ENCODE measurements at regions not wholly inside any gene's neighbourhood (a gene's known extent, or its start where the extent isn't known, plus 50 kb on each side); places are given as distances from the start of the nearest gene placed in this dataset.
A peak's percentile ranks its signal among the peaks of the same experiment; 100 is the strongest.
"Not testable (repeated sequence)": the region's sequence is repeated elsewhere in the genome, so short reads cannot be mapped to it uniquely, and the experiment has no call there.

DNA sequence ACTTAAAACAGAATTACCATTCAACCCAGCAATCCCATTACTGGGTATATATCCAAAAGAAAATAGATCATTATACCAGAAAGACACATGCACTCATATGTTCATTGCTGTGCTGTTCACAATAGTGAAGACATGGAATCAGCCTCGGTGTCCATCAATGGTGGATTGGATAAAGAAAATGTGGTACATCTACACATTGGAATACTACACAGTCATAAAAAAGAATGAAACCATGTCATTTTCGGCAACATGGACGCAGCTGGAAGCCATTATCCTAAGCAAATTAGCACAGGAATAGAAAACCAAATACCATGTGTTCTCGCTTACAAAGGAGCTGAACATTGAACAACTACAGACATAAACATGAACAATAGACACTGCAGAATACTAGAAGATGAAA is 244.8 kb upstream of the PROX1 start:
- no peak for DNase-seq

DNA sequence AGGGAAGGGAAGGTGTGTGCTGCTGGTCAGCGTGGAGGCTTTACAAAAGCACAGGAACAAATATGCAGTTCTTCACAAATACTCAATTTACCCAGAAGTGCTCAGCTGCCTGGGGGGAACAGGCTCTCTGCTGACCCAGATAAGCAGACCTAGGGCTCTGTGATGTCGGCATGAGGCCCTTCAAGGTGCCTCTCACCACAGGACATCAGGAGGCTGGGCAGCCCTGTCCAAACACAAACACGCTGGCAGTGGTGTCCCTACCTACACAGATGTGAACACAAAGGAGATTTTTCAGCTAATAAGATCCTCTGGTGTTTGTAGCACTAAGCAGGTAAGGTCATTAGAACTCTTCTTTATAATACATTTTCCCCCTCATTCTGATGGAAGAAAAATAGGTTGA is 243.0 kb upstream of the PROX1 start:
- no peak for DNase-seq

DNA sequence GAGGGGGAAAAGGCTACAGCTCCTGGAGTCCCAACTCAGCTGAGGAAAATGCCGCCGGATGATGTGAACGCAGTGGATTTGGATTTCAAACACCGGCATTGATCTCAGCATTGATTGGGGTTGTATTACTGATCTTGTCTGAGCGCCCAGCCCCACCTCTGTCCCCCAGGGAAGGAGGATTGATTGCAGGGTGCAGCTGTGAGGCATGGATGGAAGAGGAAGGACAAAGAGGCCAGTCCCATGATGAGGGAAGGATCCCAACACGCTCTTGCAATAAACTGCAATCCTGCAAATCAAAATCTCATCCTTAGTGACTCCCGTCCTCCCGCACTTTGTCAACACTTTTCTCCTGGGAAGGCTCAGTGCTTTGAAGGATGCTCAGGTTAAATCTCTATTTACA is 242.3 kb upstream of the PROX1 start:
- no peak for DNase-seq

DNA sequence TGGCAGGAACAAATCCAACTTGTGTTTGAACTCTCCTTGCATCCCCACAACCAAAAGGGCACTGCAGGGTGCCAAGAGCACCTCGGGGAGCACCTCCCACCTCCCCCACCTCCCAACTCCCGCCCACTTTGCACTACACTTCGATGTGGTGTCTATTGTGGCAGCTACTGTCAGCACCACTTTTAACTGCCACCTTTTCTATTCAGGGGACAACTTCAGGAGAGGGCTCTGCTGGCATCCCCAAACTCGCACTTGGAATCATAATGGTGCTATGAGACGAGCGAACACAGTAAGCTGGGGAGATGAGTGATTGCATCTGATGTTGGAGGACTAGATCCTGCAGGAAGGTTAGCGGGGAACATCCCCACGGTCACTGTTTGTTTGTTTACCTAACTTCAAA is 238.2 kb upstream of the PROX1 start:
- no peak for DNase-seq

DNA sequence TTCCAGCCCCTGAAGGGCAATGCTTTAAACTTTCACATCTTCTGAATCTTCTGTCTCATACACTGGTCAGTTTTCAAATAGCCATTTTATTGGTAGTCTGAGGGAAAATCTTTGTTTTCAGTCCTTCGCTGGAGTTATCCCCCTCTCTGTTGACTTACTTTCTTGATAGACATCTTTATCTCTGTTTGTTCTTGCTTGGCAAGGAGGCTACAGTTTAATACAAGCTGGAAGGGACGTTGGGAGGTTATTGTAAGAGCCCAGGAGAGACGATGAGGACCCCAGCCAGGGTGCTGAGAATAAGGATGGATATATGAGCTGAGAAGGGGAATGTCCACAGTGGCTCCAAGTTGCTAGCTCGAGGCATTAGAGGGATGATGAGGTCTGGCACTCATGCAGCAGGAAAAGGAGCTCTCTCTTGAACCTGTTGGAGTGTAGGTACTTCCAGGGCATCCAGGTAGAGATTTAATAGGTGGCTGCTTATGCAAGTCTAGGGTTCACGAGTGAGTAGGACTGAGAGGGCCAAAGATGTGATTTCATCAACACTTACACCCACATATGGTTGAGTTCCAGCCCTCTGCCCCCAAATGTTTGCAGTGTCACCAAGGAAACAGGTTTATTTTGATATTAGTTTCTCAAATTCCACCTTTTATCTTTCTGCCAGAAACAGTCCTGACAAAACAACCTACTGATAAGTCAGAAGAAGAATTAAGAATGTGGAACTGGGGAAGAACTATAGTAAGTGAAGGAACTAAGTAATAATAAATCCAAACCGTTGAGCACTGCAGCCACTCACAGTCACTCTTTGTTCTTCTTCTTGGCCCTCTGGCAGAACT is 237.3 kb upstream of the PROX1 start:
- DNase-seq = no peak

DNA sequence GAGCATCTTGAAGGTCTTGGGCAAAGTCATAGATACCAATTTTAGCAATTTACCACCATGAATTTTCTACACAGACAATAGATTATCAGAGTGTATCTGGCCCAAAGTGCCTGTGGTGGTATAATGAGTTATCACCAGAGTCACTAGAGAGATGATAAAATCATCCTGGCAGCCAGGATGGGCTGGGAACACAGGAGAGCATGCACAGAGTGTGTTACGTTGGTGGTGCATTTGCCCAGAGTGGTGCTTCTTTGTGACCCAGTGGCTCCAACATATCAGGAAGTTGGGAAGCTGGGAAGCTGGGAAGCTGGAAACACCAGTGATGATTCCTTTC is 236.7 kb upstream of the PROX1 start:
- no peak for DNase-seq

DNA sequence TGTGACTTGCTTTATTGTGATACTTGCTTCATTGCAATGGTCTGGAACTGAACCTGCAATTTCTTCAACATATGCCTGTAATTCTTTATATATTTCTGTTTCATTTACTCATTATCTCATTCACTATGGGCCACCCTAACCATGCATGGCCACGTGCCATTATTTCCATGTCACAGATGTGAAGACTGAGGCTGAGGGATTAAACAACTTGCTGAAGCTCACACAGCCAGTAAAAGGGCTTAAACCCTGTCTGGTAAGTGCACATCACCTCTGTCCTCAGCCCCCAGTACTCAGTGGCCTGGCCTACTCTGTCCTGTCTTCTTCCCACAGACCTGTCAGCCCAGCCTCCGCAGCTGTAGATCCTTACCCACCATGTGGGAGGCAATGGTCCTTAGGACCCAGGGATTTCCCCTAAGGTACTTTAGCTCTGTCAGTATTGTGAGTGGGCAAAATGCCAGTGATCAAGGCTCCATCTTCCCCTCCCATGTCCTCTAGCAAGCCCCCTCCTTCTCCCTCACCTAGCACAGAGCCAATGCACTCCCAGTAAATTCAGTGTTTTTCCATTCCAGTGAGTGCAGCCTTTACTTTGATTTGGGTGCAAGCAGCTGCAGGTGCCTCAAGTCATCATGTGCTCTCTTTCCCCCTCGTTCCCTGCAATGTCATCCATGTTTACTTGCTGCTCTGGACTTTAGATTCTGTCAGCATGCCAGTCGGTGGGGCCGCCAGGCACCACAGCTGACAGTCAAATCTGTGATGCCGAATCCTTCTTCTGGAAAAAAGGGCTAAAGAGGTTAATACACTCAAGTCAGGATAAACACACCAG is 228.2 kb upstream of the PROX1 start:
- peak; percentile 75 for DNase-seq

DNA sequence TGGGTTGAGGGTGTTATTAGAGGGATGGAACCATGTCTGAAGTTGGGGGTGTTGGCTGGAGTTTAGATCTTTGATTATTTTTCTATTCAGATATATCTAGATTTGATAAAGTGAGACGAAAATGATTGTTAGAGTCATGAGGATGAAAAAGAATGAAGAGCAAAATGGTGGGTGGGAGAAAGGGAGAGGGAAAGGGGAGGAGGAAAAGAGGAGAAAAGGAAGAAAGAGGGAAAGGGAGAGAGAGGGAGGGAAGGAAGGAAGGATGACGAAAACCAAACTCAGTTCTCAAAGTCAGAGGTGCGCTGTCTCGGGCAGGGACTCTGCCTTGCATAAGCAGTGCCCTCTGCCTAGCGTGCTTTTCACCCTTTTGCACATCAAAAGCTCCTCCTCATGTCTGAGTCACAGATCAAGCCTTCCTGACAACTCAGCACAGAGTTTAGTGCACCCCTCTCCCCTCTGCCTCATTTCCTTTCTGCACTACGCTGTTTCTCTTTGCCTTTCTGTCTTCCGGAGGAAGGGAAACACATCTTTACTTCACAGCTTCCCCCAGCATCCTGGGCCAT is 225.8 kb upstream of the PROX1 start:
- no peak for DNase-seq

DNA sequence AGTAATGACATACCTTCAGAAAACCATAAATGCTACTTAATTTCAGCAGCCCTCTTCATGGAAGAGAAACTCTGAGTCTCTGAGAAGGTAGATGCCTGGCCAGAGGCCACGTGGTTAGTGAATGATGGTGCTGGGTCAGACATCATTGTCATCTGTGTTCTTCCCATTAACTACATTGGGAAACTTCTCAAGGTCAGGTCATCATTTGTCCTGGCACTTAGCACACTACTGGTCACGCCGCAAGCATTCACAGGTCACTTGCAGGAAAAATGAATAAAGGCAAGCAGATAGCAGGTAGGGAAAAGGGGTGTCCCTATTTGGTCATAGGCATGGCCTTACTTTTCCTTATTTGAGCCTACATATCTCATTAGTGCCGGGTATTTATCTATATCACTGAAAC is 220.1 kb upstream of the PROX1 start:
- DNase-seq = no peak

DNA sequence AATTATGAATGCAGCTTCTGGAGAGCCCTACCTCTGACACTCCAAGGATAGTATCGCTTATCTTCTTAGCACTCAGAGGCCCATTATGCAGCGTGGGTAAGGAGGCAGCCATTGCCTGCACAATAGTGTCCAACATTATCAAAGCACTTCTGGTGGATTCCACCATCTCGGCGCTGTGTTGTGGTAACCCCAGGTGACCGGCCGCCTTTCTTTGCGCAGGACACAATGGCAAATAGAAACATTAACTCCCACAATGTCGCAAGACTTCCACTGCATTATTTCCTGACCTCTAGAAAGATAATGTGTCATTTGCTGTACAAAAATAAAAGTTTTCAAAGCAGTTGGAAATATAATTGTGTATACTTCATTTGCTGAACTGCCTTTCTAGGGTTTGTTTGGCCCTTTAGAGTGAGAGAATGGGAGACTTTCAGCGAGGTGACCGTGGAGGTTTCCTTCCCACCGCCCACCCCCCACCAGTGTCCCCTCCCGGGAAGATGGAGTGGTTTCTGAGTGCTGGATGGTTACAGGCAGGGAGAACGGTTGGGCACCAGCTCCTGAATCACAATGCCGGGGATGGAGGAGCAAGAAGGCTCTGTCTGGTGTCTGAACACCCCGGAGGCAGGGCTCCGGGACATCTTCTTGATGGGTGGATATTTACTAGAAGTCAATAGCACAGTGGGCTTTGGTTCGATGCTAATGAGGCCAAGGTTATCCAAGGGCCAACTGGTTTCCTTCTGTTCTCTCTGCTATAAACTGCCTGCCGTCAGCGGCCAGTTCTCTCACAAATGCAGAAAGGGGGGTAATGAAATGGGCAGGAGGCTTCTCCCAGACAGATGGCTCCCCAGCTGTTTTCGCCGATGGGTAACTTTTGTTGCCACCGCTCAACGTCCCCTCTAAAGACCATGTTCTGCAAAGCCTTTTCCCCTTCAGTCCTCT is 215.4 kb upstream of the PROX1 start:
- no peak for DNase-seq

DNA sequence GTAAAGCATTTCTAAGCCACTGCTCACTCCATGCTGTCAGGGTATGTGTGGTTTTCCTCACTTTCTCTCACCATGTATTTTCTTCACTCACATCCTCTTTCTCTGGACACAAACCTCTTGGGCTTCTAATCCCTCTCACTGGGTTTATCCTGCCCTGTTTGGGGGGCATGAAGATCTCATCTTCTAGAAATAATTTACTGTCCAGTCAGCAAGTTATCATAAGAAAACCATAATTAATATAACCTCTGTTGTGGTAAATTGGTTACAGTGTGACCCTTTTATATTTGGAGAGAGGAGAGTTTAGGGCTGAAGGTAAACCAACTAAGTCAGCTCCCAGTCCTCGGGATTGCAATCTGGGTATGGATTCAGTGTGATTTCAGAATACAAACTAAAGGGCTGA is 213.8 kb upstream of the PROX1 start:
- DNase-seq = no peak

DNA sequence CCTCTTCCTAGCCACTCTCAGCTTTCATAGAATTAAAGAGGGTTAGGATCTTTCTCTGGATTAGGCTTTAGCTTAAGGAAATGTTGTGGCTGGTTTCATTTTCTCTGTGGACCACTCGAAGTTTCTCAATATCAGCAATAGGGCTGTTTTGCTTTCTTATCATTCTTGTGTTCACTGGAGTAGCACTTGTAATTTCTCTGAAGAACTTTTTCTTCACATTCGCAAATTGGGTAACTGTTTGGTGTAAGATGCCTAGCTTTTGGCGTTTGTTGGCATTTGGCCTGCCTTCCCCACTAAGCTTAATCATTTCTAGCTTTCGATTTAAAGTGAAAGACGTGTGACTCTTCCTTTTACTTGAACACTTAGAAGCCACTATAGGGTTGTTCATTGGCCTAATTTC is 210.8 kb upstream of the PROX1 start:
- no peak for DNase-seq

DNA sequence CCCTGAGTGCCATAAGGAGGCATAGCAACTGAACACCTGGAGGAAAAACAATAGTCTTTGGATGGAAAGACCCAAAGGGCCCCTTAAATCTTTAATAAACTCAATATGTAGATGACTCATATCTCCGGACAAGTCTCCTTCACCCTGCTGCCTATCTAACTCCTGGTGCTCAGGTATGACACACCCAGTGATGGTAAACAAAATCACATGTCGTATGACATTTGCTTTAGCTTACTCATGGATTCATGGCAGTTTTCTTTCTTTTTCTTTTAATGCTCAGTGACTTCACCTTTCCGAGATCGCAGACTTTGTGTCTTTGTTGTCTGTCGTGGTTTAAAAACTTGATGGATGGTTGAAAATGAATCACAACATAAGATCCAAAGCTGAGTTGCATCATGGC is 208.5 kb upstream of the PROX1 start:
- DNase-seq = peak; percentile 39

DNA sequence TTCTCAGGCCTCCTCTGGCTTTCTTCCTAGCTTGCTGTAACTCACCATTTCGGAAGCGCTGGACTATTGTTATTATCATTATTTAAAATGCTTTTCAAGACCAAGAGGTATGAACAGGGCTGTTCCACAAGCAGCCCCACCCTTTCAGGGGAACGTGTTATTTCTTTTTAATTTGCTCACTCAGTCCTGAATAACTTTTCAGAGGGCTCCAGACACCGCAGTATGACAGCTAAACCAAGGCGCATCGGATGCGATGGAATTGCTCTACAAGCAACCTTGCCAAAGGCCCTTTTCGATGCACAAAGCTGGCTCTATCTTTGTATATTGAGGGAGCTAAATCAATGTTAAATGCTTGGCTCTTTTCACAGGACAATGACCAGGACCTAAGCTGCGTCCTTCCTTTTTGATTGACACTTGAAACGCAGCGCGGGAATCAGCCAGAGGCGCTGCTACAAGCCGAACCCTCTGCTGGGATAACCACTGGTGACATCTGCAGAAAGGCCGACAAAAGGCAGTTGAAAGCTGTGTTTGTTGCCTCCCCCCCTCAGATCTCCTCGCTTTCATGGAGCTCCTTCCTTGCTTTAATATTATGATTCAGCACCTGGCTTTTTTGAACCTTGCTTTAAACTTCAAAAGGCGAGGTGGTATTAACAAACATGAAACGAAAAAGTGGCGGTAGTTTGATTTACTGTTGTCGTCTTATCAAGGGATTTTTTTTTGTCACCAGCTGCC is 204.7 kb upstream of the PROX1 start:
- no peak for DNase-seq

DNA sequence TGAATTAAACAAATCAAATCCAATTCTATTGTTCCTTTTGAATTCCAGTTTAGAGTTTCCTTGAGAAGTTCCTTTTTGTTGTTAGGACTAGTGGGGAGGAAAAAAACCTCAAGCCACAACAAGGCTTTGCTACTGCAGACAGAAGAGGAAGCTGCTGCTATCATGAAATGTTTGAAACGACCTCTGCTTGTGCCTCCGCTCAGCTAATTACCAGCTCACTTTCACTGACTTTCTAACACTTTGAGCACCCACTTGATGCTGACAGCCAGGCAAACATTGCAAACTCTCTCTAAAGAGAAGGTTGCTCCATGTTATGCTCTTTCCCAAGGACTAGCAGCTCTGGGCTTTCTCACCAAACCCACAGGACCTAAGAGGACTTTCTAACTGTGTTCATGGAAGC is 203.9 kb upstream of the PROX1 start:
- peak; percentile 39 for DNase-seq

DNA sequence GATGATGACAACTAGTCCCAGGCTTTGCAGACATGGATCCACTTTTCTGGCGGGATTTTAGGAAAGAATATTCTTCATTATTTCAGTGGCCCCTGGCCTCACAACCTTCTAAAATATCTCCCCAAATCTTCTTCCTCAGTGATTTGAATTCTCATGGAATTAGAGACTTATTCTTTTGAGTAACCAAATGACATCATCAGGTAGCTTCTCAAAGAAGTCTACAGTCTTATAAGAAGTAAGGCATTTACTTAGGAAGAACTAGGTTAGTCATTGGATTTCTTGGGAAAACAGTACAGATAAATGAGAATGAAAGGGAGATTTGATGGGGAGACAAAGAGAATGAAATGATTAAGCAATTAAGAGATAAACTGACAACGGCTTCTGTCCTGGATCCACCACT is 201.1 kb upstream of the PROX1 start:
- no peak for DNase-seq

DNA sequence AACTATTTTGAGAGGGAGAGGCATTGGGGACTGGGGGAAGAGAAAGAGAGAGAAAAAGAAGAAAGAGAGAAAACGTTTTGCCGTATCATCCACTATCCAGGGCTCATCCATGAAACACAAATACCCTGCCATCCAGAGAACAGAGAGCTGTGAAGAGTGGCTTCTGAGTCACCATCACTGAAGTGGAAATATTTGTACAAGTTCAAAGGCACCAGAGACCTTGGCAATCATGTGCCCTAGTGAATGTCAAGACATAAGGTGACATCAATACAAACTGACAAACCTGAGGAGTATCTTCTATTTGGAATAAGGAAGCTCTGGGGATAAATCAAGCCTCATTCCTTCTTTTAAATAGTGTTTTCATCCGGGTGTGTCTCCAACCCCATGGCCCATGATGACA is 197.2 kb upstream of the PROX1 start:
- DNase-seq = no peak

DNA sequence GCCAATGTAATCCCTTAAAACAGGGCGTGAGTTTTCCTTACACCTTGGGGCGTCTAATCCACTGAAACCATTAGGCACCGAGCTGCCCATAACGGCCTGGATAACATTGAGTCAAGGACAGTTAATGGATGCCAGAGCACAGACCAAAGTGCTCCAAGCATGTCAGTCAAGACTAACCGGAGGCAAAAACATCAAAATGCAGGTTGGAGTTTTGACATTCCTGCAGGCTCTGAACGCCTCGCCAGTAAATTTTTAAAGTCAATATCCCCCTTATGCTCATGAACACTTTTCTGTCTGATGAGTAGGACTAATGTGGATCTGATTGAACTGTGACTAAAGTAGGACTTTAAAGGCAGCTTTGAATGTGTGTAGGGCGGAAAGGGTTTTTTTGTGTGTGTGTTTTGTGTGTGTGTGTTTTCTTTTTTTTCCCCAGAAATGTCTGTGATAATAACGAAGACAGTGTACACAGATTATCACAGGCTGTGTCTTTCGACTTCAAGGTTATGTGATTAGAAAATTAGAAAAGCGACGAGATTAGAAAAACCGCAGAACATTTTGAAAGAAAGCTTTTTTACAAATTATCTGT is 194.2 kb upstream of the PROX1 start:
- no peak for DNase-seq

DNA sequence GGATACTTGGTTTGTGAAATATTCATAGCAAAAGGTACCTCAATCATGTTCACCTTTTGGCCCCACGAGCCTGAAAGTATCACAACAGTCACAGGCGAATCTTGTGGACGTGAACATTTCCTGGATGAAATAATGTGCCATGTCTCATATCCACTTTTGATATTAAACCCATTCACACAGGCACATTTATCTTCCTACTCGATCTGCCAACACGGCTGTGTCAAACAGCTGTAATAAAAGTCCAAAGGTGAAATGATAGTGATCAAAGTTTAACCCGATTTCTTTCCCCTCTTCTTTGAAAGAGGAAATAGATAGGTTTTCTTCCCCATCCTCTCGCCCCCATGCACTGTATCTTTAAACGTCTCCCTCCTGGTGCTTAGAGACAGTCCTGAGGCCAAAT is 191.2 kb upstream of the PROX1 start:
- no peak for DNase-seq

DNA sequence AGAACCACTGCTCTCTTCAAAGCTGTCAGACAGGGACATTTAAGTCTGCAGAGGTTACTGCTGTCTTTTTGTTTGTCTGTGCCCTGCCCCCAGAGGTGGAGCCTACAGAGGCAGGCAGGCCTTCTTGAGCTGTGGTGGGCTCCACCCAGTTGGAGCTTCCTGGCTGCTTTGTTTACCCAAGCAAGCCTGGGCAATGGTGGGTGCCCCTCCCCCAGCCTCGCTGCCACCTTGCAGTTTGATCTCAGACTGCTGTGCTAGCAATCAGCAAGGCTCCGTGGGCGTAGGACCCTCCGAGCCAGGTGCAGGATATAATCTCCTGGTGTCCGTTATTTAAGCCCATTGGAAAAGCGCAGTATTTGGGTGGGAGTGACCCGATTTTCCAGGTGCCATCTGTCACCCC is 179.5 kb upstream of the PROX1 start:
- DNase-seq = not testable (repeated sequence)

DNA sequence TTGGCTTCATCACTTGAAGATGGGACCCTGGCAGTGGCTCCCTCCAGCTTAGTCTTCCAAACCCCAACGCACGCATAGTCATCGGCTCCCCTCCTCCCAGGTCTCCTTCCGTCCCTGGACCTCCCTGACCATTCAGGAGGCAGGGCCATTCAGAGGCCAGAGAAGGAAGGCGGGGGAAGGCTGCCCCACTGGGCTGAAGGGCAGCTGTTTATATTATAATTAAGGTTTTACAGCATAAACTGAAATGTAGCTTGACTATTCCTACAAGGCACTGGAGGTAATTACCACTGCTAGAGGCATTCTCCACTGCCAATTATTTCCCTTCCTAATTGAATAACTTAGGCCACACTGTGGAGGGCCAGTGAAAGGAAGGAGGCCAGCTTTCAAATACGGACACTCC is 170.6 kb upstream of the PROX1 start:
- no peak for DNase-seq

Data from DMS153 (cell line).